Skin epidermis (tissue), 12 donors: ENCODE measurements at regions not wholly inside any gene's neighbourhood (a gene's known extent, or its start where the extent isn't known, plus 50 kb on each side); places are given as distances from the start of the nearest gene placed in this dataset.

Source experiments
- H3K27ac ChIP-seq, 21 experiments: fragments of 200-600 bp; sonication (generic) in 11 of 21; one replicate each; pipeline ENCODE4 v1.5.0; 2020; ENCODE audit warnings: mild to moderate bottlenecking in 3 of 21, inconsistent platforms in 2 of 21, moderate library complexity in 2 of 21
- H3K4me3 ChIP-seq, 7 experiments: fragments of 200-600 bp; sonication (generic) in 2 of 7; one replicate each; pipeline ENCODE4 v1.5.0; 2020; ENCODE audit warnings: inconsistent platforms in 2 of 7, mild to moderate bottlenecking in 2 of 7, moderate library complexity in 1 of 7

DNA sequence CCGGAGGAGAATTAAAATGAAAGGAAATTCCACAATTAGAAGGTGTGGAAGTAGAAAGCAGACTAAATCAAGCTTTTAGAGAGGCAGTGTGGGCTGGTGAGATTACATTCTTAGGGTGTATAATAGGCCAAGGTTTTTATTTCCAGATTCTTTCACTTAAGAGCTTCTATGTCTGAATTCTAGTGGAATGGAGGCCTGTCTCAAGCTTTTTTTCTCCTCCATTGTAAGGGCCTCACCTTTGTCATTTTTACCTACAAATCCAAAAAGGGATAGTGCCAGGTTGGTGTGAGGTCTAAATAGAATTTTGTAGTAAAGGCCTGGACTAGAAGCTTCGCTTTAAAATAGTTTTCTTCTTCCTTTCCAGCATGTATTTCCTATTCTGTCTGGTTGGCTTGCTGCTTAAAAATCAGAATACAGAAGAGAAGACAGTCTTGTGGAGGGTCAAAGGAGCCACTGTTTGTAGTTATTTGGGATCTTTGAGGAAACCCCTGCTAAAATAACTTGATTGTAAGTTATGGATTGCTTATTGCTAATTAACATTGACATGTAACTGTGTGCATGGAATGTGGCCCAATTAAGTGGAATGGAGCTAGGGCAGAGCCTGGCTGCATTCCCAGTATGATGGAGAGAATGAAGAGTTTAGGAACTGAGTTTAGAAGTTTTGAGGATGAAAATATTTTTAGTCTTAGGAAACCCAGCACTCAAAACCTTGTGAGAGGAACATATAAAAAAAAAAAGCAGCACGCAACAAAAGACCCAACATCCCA, 162.5 kb upstream of the B3GALT2 start:
- H3K27ac ChIP-seq, result no peak overlapping the region
- no peak overlapping the region for H3K4me3 ChIP-seq

DNA sequence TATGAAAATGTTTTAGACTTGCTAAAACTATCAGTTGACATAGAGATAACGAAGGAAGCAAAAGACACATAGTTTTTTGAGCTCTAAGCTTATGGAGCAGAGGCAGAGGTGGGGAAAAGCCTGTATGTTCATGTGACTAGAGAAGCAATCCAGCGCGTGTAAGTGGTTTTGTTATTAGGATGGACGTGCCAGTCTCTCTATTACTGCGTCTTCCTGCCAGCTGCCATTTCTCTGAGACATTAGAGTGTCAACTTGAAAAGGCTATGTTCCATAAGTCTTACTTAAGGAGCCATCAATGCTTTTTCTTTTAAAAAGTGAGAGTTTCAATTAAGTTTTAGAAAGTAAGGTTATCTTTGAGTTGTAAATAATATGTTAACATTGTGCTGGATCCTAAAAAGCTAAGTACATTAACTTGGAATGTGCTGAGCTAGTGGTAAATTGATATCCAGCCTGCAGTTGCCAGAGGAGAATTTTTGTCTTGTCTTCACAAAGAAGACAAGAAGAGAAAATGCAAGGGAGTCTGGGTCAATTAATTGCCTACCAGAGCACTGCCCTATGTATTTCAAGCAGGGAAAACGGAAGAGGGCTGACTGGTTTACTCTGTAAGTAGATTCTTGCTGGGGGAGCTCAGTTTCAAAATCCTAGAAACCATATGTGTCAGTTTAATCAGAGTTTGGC, 161.8 kb upstream of the B3GALT2 start:
- Histone ChIP-seq H3K27ac (no peak overlapping the region), H3K4me3 (no peak overlapping the region)

- Histone ChIP-seq H3K27ac (no peak overlapping the region), H3K4me3 (no peak overlapping the region)
Observed at GRCh38 chr1:193346085-193346484, 159.7 kb upstream of the B3GALT2 start.

- H3K27ac ChIP-seq, result no peak overlapping the region
Observed at GRCh38 chr1:193342811-193343210, 156.4 kb upstream of the B3GALT2 start.

DNA sequence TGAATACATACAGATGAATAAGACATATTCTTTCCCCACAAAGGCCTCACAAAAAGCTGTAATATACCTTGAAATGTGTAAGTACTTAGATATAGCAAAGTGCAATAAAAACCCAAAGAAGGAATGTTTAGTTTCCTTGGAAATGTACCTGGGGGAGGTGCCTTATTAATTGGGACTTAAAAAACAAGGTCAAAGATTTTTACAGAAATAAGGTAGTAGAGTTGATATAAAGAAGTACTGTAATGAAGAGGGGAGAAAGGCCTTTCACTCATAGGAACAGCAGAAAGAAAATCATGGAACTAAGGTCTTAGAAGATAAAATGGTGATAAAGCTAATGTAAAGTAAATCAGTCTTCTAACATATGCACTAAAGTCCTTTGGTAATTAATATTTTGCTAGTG, 153.9 kb upstream of the B3GALT2 start:
- no peak overlapping the region for H3K27ac ChIP-seq
- no peak overlapping the region for H3K4me3 ChIP-seq

More at GRCh38 chr1:193342811-193343210, 156.4 kb upstream of the B3GALT2 start:
- no peak overlapping the region for H3K4me3 ChIP-seq

DNA sequence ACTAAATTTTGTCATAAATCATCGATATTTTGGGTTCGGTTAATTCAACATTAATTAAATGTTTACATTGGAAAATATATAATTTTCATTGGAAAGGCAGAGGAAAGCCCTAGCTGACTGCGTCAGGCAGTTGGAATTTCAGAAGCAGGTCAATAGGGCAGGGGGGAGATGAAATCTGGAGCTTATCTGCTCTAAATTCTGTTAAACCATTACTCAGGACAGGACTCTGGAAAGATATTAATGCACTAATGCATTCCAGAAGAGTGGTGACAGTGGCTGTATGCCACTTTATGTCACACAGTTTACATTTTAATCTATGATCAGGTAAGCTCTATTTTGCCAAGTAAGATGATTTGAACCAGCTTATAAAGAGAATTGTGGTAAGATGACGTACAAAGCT, 153.0 kb upstream of the B3GALT2 start:
- Histone ChIP-seq H3K4me3 (no peak overlapping the region), H3K27ac (no peak overlapping the region)

DNA sequence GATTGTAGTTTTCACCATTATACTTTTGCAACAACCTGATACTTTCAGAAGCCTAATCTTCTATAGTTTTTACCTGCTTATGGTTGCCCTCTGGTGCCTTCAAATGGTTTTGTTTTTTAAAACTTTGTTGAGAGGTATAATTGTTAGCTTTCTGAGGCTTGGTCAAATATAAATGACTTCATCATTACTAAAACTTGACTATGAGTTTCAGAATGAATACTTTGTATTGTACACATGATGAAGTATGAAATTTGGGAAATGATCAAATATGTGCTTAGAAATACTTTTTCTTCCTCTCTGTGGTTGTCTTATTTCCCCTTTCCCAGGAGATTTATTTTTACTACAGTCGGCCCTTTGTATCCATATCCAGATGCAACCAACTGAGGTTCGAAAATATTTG, 151.8 kb upstream of the B3GALT2 start:
- Histone ChIP-seq H3K4me3 (no peak overlapping the region), H3K27ac (no peak overlapping the region)

DNA sequence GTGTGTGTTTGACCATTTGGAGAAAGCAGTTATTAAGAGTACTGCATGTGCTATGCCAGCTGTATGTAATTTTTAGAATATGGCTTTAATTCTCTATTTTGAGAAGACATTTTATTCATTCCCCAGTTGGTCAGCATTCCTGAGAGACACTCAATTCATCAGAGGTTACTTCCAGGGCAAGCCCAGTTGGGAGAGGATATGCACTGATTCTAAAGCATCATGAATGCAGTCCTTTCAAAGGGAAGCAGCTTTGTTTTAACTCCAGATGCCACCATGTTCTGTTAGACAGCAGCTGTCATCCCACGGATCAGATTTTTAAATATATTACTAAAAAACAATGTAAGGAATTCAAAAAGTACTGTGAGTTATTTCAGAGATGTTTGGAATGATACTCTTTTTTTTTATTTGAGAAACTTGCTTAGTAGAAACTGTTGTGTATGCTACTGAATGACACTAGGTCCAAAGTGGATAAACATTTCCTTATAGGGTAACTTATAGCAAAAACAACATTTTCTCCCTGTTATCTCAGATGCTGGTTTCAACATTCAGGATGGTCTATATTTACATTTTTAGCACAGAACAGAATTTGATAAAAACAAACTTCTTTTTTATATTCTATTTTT, 149.5 kb upstream of the B3GALT2 start:
- Histone ChIP-seq H3K27ac (no peak overlapping the region), H3K4me3 (no peak overlapping the region)

GRCh38 chr1:193333166-193333565, 146.8 kb upstream of the B3GALT2 start:
- Histone ChIP-seq H3K4me3 (no peak overlapping the region), H3K27ac (no peak overlapping the region)

- Histone ChIP-seq H3K4me3 (no peak overlapping the region), H3K27ac (no peak overlapping the region)
Observed at GRCh38 chr1:193326296-193326695, 139.9 kb upstream of the B3GALT2 start.

DNA sequence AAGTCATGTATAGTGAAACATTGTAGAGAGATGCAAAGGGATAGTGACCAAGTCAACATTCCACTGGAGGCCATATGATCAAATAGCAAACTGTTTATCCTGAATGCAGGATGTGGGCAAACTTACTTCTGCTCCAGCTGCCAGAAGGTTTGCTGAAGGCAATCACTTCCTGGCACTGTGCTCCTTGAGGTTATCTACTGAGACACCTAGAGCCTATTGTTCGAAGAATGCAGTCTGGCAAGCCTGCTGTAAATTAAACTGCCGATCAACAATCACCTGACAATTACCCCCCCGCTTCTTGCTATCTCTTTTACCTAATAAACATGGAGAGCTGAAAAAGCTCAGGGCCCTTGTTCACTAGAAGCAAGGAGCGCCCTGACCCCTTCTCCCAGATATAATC, 139.4 kb upstream of the B3GALT2 start:
- no peak overlapping the region for H3K4me3 ChIP-seq
- no peak overlapping the region for H3K27ac ChIP-seq

DNA sequence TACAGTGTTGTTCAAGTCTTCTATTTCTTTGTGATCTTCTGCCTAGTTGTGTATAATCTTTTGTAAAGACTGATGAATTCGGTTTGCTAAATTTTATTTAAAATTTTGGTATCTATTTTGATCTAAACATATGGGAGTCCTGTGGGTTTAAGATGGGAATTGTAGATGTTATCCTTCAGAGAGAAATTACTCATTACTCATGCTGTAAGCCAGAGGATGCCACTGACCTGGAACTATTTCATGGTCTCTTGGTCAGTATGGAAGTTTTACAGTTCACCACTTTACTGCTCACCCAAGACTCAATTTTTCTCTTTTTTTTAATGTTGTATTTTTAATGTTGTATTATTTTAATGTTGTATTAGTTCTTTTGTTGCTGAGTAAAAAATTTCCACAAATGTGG, 138.6 kb upstream of the B3GALT2 start:
- Histone ChIP-seq H3K27ac (no peak overlapping the region), H3K4me3 (no peak overlapping the region)

DNA sequence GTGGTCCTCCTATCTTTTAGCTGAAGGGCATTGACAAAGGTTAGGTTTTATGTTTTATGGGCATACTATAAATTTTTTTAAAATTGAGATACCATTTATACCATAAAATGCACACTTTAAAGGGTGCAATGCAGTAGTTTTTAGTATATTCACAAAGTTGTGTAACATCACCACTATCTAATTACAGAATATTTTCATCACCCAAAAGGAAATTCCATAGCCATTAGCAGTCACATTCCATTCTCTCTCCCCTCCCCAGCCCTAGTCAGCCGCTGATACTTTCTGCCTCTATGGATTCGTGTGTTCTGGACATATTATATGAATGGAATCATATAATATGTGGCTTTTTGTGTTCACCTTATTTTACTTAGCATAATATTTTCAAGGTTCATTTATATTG, 135.8 kb upstream of the B3GALT2 start:
- Histone ChIP-seq H3K27ac (no peak overlapping the region), H3K4me3 (no peak overlapping the region)

DNA sequence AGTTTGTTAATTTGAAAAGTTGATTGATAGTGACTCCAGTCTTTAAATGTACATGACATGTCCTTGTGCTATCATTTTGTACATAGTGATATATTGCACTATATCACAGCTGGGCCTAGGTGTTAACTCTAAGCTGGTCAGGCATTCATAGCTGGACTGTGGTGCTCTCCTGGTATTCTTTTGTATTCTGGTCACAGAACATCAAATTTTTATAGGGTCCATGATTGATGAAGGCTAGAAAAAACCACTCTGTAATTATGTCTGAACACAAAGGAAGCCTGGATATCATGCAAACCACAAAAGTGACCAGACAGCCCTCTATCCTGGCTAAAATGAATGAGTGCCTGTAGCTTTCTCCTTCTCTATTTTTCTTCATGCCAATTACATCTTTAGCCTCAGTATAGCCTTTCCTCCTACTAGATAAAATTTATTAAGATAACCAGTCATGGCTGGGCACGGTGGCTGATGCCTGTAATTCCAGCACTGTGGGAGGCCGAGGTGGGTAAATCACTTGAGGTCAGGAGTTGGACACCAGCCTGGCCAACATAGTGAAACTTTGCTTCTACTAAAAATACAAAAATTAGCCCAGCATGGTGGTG, 134.9 kb upstream of the B3GALT2 start:
- no peak overlapping the region for H3K4me3 ChIP-seq
- H3K27ac ChIP-seq, result no peak overlapping the region

DNA sequence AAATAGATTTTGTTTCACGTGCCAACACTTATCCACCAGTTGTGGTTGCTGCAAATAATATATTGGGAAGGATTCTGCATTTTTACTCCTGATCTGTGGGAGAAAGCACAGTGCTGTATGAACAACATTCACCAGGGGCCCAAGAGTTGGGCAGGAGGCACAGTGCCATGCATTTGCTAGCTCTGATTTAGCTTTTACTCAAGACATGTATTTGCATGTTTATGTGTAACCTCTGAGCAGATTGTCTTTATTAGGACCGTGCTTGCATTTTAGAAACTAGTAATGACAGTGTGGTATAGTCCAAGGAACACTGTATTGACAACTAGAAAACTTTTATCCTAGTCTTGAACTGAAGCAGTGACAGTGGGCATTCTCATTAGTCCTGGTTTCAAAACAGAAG, 133.9 kb upstream of the B3GALT2 start:
- Histone ChIP-seq H3K27ac (no peak overlapping the region), H3K4me3 (no peak overlapping the region)

GRCh38 chr1:193318347-193318746, 131.9 kb upstream of the B3GALT2 start:
- H3K4me3 ChIP-seq, result no peak overlapping the region
- no peak overlapping the region for H3K27ac ChIP-seq

- H3K27ac ChIP-seq, result no peak overlapping the region
- H3K4me3 ChIP-seq, result no peak overlapping the region
Observed at GRCh38 chr1:193313354-193314140, 127.1 kb upstream of the B3GALT2 start.

DNA sequence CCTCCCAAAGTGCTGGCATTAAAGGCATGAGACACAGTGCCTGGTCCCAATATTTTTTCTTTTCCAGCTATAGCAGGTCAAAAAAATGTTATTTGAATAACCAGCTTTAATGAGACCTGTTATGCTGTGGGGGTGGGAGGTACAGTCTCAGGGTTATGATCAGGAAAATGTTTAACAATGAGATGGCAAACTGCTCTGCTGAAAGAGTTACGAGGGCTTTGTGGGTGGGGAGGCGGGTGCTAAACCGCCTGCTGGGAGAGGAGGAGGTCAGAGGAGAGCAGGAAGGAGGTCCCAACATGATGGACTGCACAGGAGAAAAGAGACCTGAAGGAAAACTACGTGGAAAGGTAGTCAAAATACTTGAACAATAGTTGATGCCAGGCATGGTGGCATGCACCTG, 126.0 kb upstream of the B3GALT2 start:
- H3K4me3 ChIP-seq, result no peak overlapping the region
- no peak overlapping the region for H3K27ac ChIP-seq

GRCh38 chr1:193311226-193311948, 125.0 kb upstream of the B3GALT2 start:
- H3K27ac ChIP-seq, result no peak overlapping the region
- H3K4me3 ChIP-seq, result no peak overlapping the region
